Hematopoietic multipotent progenitor cell treated with erythropoietin and hydrocortisone succinate and interleukin-3 and kit ligand, for 6 days (in vitro differentiated cells): ENCODE measurements at regions not wholly inside any gene's neighbourhood (a gene's known extent, or its start where the extent isn't known, plus 50 kb on each side); places are given as distances from the start of the nearest gene placed in this dataset.

Experiments used
- DNase-seq: peaks from one replicate; pipeline ENCODE4 v3.0.0-alpha.2; 2015

- no peak for DNase-seq
Measured at GRCh38 chr13:89943139-89943538, 1404.3 kb upstream of the MIR17HG start.

- no peak for DNase-seq
Measured at GRCh38 chr13:89950225-89950624, 1397.3 kb upstream of the MIR17HG start.

- DNase-seq, result no peak
Measured at GRCh38 chr13:89951341-89951740, 1396.1 kb upstream of the MIR17HG start.

GRCh38 chr13:89953581-89953980, 1393.9 kb upstream of the MIR17HG start:
- no peak for DNase-seq

GRCh38 chr13:89955773-89956172, 1391.7 kb upstream of the MIR17HG start:
- no peak for DNase-seq

- DNase-seq, result no peak
Measured at GRCh38 chr13:89959074-89959473, 1388.4 kb upstream of the MIR17HG start.

- DNase-seq, result no peak
Measured at GRCh38 chr13:89965252-89965651, 1382.2 kb upstream of the MIR17HG start.

GRCh38 chr13:89966524-89966923, 1381.0 kb upstream of the MIR17HG start:
- DNase-seq, result no peak

GRCh38 chr13:89967701-89968100, 1379.8 kb upstream of the MIR17HG start:
- DNase-seq, result no peak

- peak; percentile 5 for DNase-seq
Measured at GRCh38 chr13:89968470-89968869, 1379.0 kb upstream of the MIR17HG start.

- no peak for DNase-seq
Measured at GRCh38 chr13:89970353-89970709, 1377.2 kb upstream of the MIR17HG start.

- no peak for DNase-seq
Measured at GRCh38 chr13:89977203-89977602, 1370.3 kb upstream of the MIR17HG start.

- no peak for DNase-seq
Measured at GRCh38 chr13:89980896-89981295, 1366.6 kb upstream of the MIR17HG start.

GRCh38 chr13:89982407-89983095, 1364.9 kb upstream of the MIR17HG start:
- DNase-seq, result no peak

- DNase-seq, result no peak
Measured at GRCh38 chr13:89988206-89988605, 1359.3 kb upstream of the MIR17HG start.

GRCh38 chr13:90003566-90003965, 1343.9 kb upstream of the MIR17HG start:
- DNase-seq, result no peak

GRCh38 chr13:90008707-90009149, 1338.8 kb upstream of the MIR17HG start:
- no peak for DNase-seq

GRCh38 chr13:90014038-90014437, 1333.4 kb upstream of the MIR17HG start:
- DNase-seq, result no peak

- no peak for DNase-seq
Measured at GRCh38 chr13:90015565-90016507, 1331.7 kb upstream of the MIR17HG start.

- DNase-seq, result no peak
Measured at GRCh38 chr13:90016688-90017087, 1330.8 kb upstream of the MIR17HG start.

GRCh38 chr13:90020536-90021070, 1326.9 kb upstream of the MIR17HG start:
- no peak for DNase-seq

GRCh38 chr13:90027409-90027808, 1320.1 kb upstream of the MIR17HG start:
- DNase-seq, result no peak

GRCh38 chr13:90032313-90032712, 1315.2 kb upstream of the MIR17HG start:
- DNase-seq, result no peak
